OCI-LY7 (cell line): ENCODE measurements at regions not wholly inside any gene's neighbourhood (a gene's known extent, or its start where the extent isn't known, plus 50 kb on each side); places are given as distances from the start of the nearest gene placed in this dataset.

Experiments
- BruUV-seq: library from RNA; stranded (reverse); fragments of 400-500 nt; replicated peaks from 2 replicates; lab custom pipeline; 2021; lab: Mats Ljungman, UMichigan
- CTCF ChIA-PET: fragments of 300-600 bp; sonication (Branson Sonifier 250); formaldehyde crosslinking; loops from one replicate; lab custom pipeline; 2022; ENCODE audit warnings: antibody characterized with exemption; ENCODE audit not compliant: unreplicated experiment; lab: Charles Lee
- POLR2A ChIA-PET: fragments of 300-600 bp; sonication (Branson Sonifier 250); formaldehyde crosslinking; loops from one replicate; lab custom pipeline; 2022; ENCODE audit warnings: antibody characterized with exemption; lab: Charles Lee
- DNase-seq: peaks from one replicate; pipeline ENCODE4 v3.0.0-alpha.2; 2015; ENCODE audit warnings: low spot score
- H2AFZ ChIP-seq: fragments of 200-600 bp; sonication (generic), shearing (Covaris generic); 2 replicates; pipeline ENCODE4 v1.6.1; 2014; ENCODE audit warnings: mild to moderate bottlenecking, antibody characterized with exemption, low read length, moderate library complexity
- H3K27ac ChIP-seq: fragments of 200-600 bp; sonication (generic); 2 replicates; pipeline ENCODE4 v1.5.1; 2014; ENCODE audit warnings: mixed run types, low read depth, mild to moderate bottlenecking, moderate library complexity, low read length, inconsistent platforms; ENCODE audit not compliant: poor library complexity, severe bottlenecking
- H3K36me3 ChIP-seq: fragments of 200-600 bp; sonication (generic); 2 replicates; pipeline ENCODE4 v1.6.1; 2014; ENCODE audit warnings: mild to moderate bottlenecking, antibody characterized with exemption, low read length, moderate library complexity, mixed read lengths; ENCODE audit not compliant: insufficient read depth
- H3K4me1 ChIP-seq: fragments of 200-600 bp; sonication (generic); 2 replicates; pipeline ENCODE4 v1.5.1; 2014; ENCODE audit warnings: mild to moderate bottlenecking, low read length; ENCODE audit not compliant: insufficient read depth, poor library complexity, severe bottlenecking
- H3K4me2 ChIP-seq: fragments of 200-600 bp; sonication (generic); 2 replicates; pipeline ENCODE4 v1.6.1; 2014; ENCODE audit warnings: mild to moderate bottlenecking, low read length
- H3K4me3 ChIP-seq: fragments of 200-600 bp; sonication (generic); 2 replicates; pipeline ENCODE4 v1.5.1; 2014; ENCODE audit warnings: mild to moderate bottlenecking, low read depth, low read length; ENCODE audit not compliant: poor library complexity, severe bottlenecking
- H3K79me2 ChIP-seq: fragments of 200-600 bp; sonication (generic); 2 replicates; pipeline ENCODE4 v1.6.1; 2016; ENCODE audit warnings: low read depth, mild to moderate bottlenecking, low read length, moderate library complexity, mixed read lengths; ENCODE audit not compliant: insufficient read depth
- H3K9me2 ChIP-seq: fragments of 200-600 bp; sonication (generic); 2 replicates; pipeline ENCODE4 v1.6.1; 2016; ENCODE audit warnings: mild to moderate bottlenecking, low read length, mixed read lengths; ENCODE audit not compliant: insufficient read depth
- H3K9me3 ChIP-seq: fragments of 200-600 bp; sonication (generic); 2 replicates; pipeline ENCODE4 v1.6.1; 2014; ENCODE audit warnings: mild to moderate bottlenecking, mixed run types, low read length, mixed read lengths
- H4K20me1 ChIP-seq: fragments of 200-600 bp; sonication (generic); 2 replicates; pipeline ENCODE4 v1.6.1; 2014; ENCODE audit warnings: mild to moderate bottlenecking, antibody characterized with exemption, low read length, moderate library complexity, mixed read lengths; ENCODE audit not compliant: insufficient read depth
- EZH2phosphoT487 ChIP-seq: fragments of 200-600 bp; sonication (generic); IDR thresholded peaks from 2 replicates; pipeline ENCODE4 v1.6.1; 2018; ENCODE audit warnings: low read depth, borderline replicate concordance, mild to moderate bottlenecking, mixed run types, antibody characterized with exemption, low read length, moderate library complexity, mixed read lengths
- intact Hi-C: fragments of 100-400 bp; cut with micrococcal nuclease; formaldehyde crosslinking; loops from one replicate; pipeline ENCODE4 v1.10.0; 2022; ENCODE audit not compliant: unreplicated experiment
- TF ChIP-seq, protein P1 (sequence below): fragments of 200-600 bp; sonication (generic); conservative IDR thresholded peaks from 2 replicates; pipeline ENCODE4 v1.5.1; 2014; ENCODE audit warnings: mild to moderate bottlenecking, antibody characterized with exemption, low read length, moderate library complexity, mixed read lengths

DNA sequence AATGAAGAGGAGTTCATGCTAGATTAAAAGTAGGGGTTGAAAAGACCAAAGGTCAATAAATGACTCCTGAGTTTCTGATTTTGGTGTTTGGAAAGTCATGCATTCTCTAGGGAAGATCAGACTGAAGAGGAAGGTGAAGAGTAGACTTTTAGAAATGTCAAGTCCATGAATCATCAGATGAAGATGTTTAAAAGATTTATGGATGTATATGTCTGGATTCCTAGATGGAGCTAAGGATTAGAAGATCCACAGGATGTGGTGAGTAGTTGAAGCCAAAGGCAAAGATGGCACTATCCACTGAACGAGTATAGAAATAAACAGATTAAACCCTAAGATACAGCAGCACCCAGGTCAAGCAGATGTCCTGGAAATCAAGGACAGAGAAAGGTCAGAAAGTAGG, 298.5 kb downstream of the GPAM start:
- no peak overlapping the region for H3K4me2 ChIP-seq
- ChIA-PET CTCF (no interaction called here), POLR2A (no interaction called here)
- H3K36me3 ChIP-seq = no peaks in the 10 kb centered on the region
- H4K20me1 ChIP-seq = no peaks in the 10 kb centered on the region
- H2AFZ ChIP-seq = no peak overlapping the region
- no peaks in the 10 kb centered on the region for H3K9me3 ChIP-seq
- H3K4me3 ChIP-seq = no peak overlapping the region
- TF ChIP-seq, protein P1, sequence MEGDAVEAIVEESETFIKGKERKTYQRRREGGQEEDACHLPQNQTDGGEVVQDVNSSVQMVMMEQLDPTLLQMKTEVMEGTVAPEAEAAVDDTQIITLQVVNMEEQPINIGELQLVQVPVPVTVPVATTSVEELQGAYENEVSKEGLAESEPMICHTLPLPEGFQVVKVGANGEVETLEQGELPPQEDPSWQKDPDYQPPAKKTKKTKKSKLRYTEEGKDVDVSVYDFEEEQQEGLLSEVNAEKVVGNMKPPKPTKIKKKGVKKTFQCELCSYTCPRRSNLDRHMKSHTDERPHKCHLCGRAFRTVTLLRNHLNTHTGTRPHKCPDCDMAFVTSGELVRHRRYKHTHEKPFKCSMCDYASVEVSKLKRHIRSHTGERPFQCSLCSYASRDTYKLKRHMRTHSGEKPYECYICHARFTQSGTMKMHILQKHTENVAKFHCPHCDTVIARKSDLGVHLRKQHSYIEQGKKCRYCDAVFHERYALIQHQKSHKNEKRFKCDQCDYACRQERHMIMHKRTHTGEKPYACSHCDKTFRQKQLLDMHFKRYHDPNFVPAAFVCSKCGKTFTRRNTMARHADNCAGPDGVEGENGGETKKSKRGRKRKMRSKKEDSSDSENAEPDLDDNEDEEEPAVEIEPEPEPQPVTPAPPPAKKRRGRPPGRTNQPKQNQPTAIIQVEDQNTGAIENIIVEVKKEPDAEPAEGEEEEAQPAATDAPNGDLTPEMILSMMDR = no peak
- TF ChIP-seq EZH2phosphoT487 = no peak
- no peaks in the 10 kb centered on the region for H3K9me2 ChIP-seq
- H3K27ac ChIP-seq = no peak overlapping the region
- no peaks in the 10 kb centered on the region for H3K4me1 ChIP-seq
- no peak for DNase-seq
- no peaks in the 10 kb centered on the region for H3K79me2 ChIP-seq
- intact Hi-C loops = no loop called here
- no TSS peak for BruUV-seq

DNA sequence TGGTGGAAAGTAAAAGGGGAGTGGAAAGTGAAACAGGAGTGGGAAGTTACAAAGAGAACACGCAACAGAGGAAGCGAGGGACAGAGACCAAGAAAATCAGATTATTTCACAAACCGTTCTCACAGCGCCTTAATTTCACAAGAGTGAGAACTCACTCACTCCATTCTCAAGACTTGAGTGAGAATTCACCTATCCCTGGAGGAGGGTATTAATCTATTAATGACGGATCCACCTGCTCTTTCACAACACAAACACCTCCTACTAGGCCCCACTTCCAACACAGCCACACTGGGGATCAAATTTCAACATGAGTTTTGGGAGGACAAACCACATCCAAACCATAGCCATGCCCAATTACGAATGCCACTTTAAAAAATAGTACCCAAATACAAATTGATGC, 297.6 kb downstream of the GPAM start:
- Histone ChIP-seq H4K20me1 (no peaks in the 10 kb centered on the region), H3K36me3 (no peaks in the 10 kb centered on the region), H3K4me3 (no peak overlapping the region), H3K4me1 (no peaks in the 10 kb centered on the region), H2AFZ (no peak overlapping the region), H3K9me3 (no peaks in the 10 kb centered on the region), H3K4me2 (no peak overlapping the region), H3K79me2 (no peaks in the 10 kb centered on the region), H3K9me2 (no peaks in the 10 kb centered on the region), H3K27ac (no peak overlapping the region)
- no TSS peak for BruUV-seq
- TF ChIP-seq EZH2phosphoT487 = no peak
- TF ChIP-seq, protein P1 = no peak
- ChIA-PET POLR2A (no interaction called here), CTCF (no interaction called here)
- no peak for DNase-seq
- intact Hi-C loops = no loop called here

DNA sequence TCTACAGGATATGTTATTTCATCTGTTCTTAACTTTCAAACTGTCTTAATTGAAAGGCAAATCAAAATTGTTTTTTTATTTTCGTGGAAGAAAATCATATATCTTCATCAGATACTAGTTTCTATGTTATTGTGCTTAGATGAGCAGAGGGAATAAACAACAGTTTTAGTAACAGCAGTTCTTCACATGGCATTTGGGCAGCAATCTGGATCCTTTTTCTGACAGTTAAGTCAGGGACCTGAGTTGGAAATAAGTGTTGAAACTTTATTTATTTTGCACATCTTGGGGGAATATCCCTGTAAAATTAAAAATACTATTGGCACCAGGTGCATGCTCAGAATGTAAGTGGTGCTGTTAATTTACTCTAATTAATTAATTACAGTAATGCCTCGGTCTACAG, 296.3 kb downstream of the GPAM start:
- ChIA-PET CTCF (no interaction called here), POLR2A (no interaction called here)
- DNase-seq = no peak
- no peak overlapping the region for H3K4me2 ChIP-seq
- no peaks in the 10 kb centered on the region for H4K20me1 ChIP-seq
- intact Hi-C loops = no loop called here
- H2AFZ ChIP-seq = no peak overlapping the region
- H3K9me3 ChIP-seq = no peaks in the 10 kb centered on the region
- BruUV-seq = no TSS peak
- no peaks in the 10 kb centered on the region for H3K79me2 ChIP-seq
- no peaks in the 10 kb centered on the region for H3K9me2 ChIP-seq
- H3K36me3 ChIP-seq = no peaks in the 10 kb centered on the region
- no peak overlapping the region for H3K27ac ChIP-seq
- TF ChIP-seq, protein P1 = no peak
- TF ChIP-seq EZH2phosphoT487 = no peak
- H3K4me1 ChIP-seq = no peaks in the 10 kb centered on the region
- no peak overlapping the region for H3K4me3 ChIP-seq
